K562 (cell line): ENCODE measurements at regions not wholly inside any gene's neighbourhood (a gene's known extent, or its start where the extent isn't known, plus 50 kb on each side); places are given as distances from the start of the nearest gene placed in this dataset.

Source experiments
- ATAC-seq: fragments of 200-7000 bp; cut with Tn5 transposase; 3 replicates; pipeline ENCODE4 v1.9.1; 2020; ENCODE audit warnings: moderate library complexity
- BruUV-seq: library from RNA; stranded (reverse); fragments of 400-500 nt; replicated peaks from 2 replicates; lab custom pipeline; 2021; lab: Mats Ljungman, UMichigan
- CTCF ChIA-PET: fragments of 300-600 bp; formaldehyde crosslinking; extraction: SDS; loops from one replicate; lab custom pipeline; 2021; ENCODE audit warnings: low intra/inter-chr PET ratio; lab: Yijun Ruan, JAX
- POLR2A ChIA-PET: fragments of 300-600, 350-650 bp; sonication (Branson Sonifier 250); formaldehyde crosslinking; extraction: SDS; loops from one replicate; lab custom pipeline; 2021; ENCODE audit warnings: antibody characterized with exemption, inconsistent platforms; lab: Yijun Ruan, JAX
- DNase-seq, 4 experiments: peaks; one replicate each; pipeline versions ENCODE4 v3.0.0 to v3.0.0-alpha.2; 2011 to 2018; ENCODE audit warnings: low spot score in 3 of 4, mixed read lengths in 3 of 4; ENCODE audit errors: extremely low read depth in 1 of 4
- FAIRE-seq: peaks from 2 replicates; lab custom pipeline; 2011; peaks lifted over from hg19 to GRCh38; lab: Jason Lieb, UNC
- H2AFZ ChIP-seq: 2 replicates; pipeline ENCODE4 v1.6.0; 2011; ENCODE audit warnings: low read depth, low read length, control low read depth, inconsistent platforms
- H3K27ac ChIP-seq: fragments of 200-600 bp; 3 replicates; pipeline ENCODE4 v1.8.0; 2011; ENCODE audit warnings: low read depth, mild to moderate bottlenecking, control low read depth, inconsistent platforms, low read length, moderate library complexity, mixed read lengths; ENCODE audit errors: extremely low read depth
- H3K27me3 ChIP-seq, 2 experiments: fragments of 300-600 bp in 1 of 2; 2 replicates in 1 of 2; 3 replicates in 1 of 2; pipeline versions ENCODE4 v1.6.0 to v1.8.0; 2011; ENCODE audit warnings: inconsistent platforms in 2 of 2, low read length in 2 of 2, mild to moderate bottlenecking in 1 of 2, mixed read lengths in 1 of 2, moderate library complexity in 1 of 2; ENCODE audit not compliant: control insufficient read depth in 2 of 2, insufficient read depth in 2 of 2
- H3K36me3 ChIP-seq: fragments of 300-600 bp; 3 replicates; pipeline ENCODE4 v1.8.0; 2011; ENCODE audit warnings: mild to moderate bottlenecking, low read length, inconsistent platforms; ENCODE audit not compliant: control insufficient read depth, insufficient read depth
- H3K4me1 ChIP-seq, 2 experiments: fragments of 200-600 bp in 1 of 2; replicated peaks in 1 of 2; 2 replicates in 1 of 2; 3 replicates in 1 of 2; pipeline versions ENCODE4 v1.5.1 to v1.8.0; 2011; ENCODE audit warnings: inconsistent platforms in 2 of 2, low read length in 2 of 2, mild to moderate bottlenecking in 1 of 2, mixed read lengths in 1 of 2, moderate library complexity in 1 of 2; ENCODE audit not compliant: control insufficient read depth in 2 of 2, insufficient read depth in 2 of 2
- H3K4me2 ChIP-seq: 2 replicates; pipeline ENCODE4 v1.6.1; 2011; ENCODE audit warnings: low read length, control low read depth, inconsistent platforms, mixed read lengths; ENCODE audit not compliant: insufficient read depth
- H3K4me3 ChIP-seq: fragments of 200-600 bp; sonication (generic), shearing (Covaris generic); 2 replicates; pipeline ENCODE4 v1.5.1; 2016; ENCODE audit warnings: control low read depth, inconsistent platforms
- H3K79me2 ChIP-seq: fragments of 200-600 bp; 3 replicates; pipeline ENCODE4 v1.8.0; 2011; ENCODE audit warnings: low read length, inconsistent platforms; ENCODE audit not compliant: control insufficient read depth, insufficient read depth
- H3K9ac ChIP-seq, 2 experiments: 2 replicates each; pipeline versions ENCODE4 v1.6.0 to v1.6.1; 2011; ENCODE audit warnings: low read depth in 2 of 2, low read length in 2 of 2, control low read depth in 1 of 2, inconsistent platforms in 1 of 2, mild to moderate bottlenecking in 1 of 2, mixed read lengths in 1 of 2; ENCODE audit not compliant: insufficient read depth in 1 of 2
- H3K9me1 ChIP-seq: one replicate; pipeline ENCODE4 v1.6.0; 2011; ENCODE audit warnings: inconsistent platforms, mild to moderate bottlenecking, low read length, moderate library complexity; ENCODE audit not compliant: control insufficient read depth, insufficient read depth
- H3K9me3 ChIP-seq: replicated peaks from 2 replicates; pipeline ENCODE4 v1.5.1; 2011; ENCODE audit warnings: low read depth, low read length, inconsistent platforms; ENCODE audit not compliant: control insufficient read depth, insufficient read depth
- H4K20me1 ChIP-seq: replicated peaks from 2 replicates; pipeline ENCODE4 v1.6.1; 2011; ENCODE audit warnings: low read length, inconsistent platforms, mixed read lengths; ENCODE audit not compliant: control insufficient read depth, insufficient read depth
- CBX5 ChIP-seq: IDR thresholded peaks from 2 replicates; pipeline ENCODE4 v1.6.1; 2014; ENCODE audit warnings: low read depth, borderline replicate concordance
- MYBL2 ChIP-seq, 2 experiments: fragments of 450-650 bp in 1 of 2; sonication (generic) in 1 of 2; formaldehyde crosslinking in 1 of 2; IDR thresholded peaks; 2 replicates each; pipeline versions ENCODE4 v1.6.1 to v1.8.1; 2017 to 2022; ENCODE audit warnings: borderline replicate concordance in 1 of 2, inconsistent platforms in 1 of 2, low read depth in 1 of 2, mild to moderate bottlenecking in 1 of 2, missing genetic modification reagents in 1 of 2, moderate library complexity in 1 of 2
- NFYB ChIP-seq: IDR thresholded peaks from 2 replicates; pipeline ENCODE4 v1.6.1; 2011; ENCODE audit warnings: mild to moderate bottlenecking, moderate library complexity; ENCODE audit not compliant: insufficient read length; ENCODE audit errors: extremely low read depth
- NR2C2 ChIP-seq, 2 experiments: fragments of 200-800 bp in 1 of 2; sonication (Bioruptor generic) in 1 of 2; sonication (generic) in 1 of 2; formaldehyde crosslinking in 1 of 2; IDR thresholded peaks; 2 replicates each; pipeline versions ENCODE4 v1.6.1 to v1.8.0; 2016 to 2022; ENCODE audit warnings: mild to moderate bottlenecking in 1 of 2, missing compliant biosample characterization in 1 of 2, missing genetic modification characterization in 1 of 2, missing genetic modification reagents in 1 of 2
- SIN3B ChIP-seq: fragments of 450-650 bp; IDR thresholded peaks from 2 replicates; pipeline ENCODE4 v1.6.1; 2017; ENCODE audit warnings: low read depth, mild to moderate bottlenecking, moderate library complexity
- ZNF41 ChIP-seq: fragments of 250-450 bp; sonication (Bioruptor Pico); conservative IDR thresholded peaks from 2 replicates; pipeline ENCODE4 v1.4.0; 2020; ENCODE audit warnings: mild to moderate bottlenecking
- ZNF586 ChIP-seq: fragments of 450-650 bp; formaldehyde crosslinking; conservative IDR thresholded peaks from 2 replicates; pipeline ENCODE4 v1.4.0; 2020; ENCODE audit warnings: mild to moderate bottlenecking, moderate library complexity
- WGBS: fragments of 100-300 bp; shearing (Covaris generic); methylation state at CpG from one replicate; pipeline ENCODE4 v1.1.6; 2016; ENCODE audit warnings: low coverage, mixed read lengths; ENCODE audit not compliant: insufficient coverage; ENCODE audit errors: missing lambda C conversion rate; 5-methylcytosine and 5-hydroxymethylcytosine counted together
- in situ Hi-C: fragments of 300-500 bp; cut with MboI; formaldehyde crosslinking; loops from 4 replicates; pipeline ENCODE4 v1.15.0; 2018; ENCODE audit warnings: inconsistent platforms, mixed read lengths
- intact Hi-C: fragments of 100-400 bp; cut with micrococcal nuclease; formaldehyde crosslinking; loops from 2 replicates; pipeline ENCODE4 v1.14.2; 2022
- TF ChIP-seq, protein P1 (sequence below): fragments of 250-450 bp; sonication (Bioruptor Pico); IDR thresholded peaks from 2 replicates; pipeline ENCODE4 v1.5.0; 2021; ENCODE audit warnings: mild to moderate bottlenecking, borderline replicate concordance
- TF ChIP-seq, protein P2 (sequence below): sonication (generic); formaldehyde crosslinking; IDR thresholded peaks from 2 replicates; pipeline ENCODE4 v1.8.1; 2023; ENCODE audit warnings: missing genetic modification reagents, mild to moderate bottlenecking, borderline replicate concordance

DNA sequence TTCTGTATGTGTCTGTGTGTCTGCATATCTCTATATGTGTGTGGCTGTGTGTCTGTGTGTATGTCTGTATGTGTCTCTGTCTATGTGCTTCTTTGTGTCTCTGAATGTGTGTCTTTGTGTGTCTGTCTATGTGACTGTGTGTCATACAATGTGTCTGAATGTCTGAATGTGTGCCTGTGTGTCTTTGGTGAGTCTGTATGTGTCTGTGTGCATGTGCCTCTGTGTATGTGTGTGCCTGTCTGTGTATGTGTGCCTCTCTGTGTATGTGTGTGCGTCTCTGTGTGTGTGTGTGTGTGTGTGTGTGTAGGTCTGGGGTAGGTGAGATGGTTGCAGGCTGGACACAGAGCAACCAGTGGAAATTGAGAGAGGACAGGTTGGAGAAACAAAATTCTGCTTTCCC lies 435.3 kb downstream of the ARHGEF28 start:
- TF ChIP-seq, protein P1, sequence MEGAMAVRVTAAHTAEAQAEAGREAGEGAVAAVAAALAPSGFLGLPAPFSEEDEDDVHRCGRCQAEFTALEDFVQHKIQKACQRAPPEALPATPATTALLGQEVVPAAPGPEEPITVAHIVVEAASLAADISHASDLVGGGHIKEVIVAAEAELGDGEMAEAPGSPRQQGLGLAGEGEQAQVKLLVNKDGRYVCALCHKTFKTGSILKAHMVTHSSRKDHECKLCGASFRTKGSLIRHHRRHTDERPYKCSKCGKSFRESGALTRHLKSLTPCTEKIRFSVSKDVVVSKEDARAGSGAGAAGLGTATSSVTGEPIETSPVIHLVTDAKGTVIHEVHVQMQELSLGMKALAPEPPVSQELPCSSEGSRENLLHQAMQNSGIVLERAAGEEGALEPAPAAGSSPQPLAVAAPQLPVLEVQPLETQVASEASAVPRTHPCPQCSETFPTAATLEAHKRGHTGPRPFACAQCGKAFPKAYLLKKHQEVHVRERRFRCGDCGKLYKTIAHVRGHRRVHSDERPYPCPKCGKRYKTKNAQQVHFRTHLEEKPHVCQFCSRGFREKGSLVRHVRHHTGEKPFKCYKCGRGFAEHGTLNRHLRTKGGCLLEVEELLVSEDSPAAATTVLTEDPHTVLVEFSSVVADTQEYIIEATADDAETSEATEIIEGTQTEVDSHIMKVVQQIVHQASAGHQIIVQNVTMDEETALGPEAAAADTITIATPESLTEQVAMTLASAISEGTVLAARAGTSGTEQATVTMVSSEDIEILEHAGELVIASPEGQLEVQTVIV (CRISPR knock-in tag) = no peak
- TF ChIP-seq NFYB = no peak
- TF ChIP-seq CBX5 = no peak
- no peak for TF ChIP-seq NR2C2 (CRISPR knock-in tag; IDR thresholded peaks at IDR 0.05)
- TF ChIP-seq NR2C2 (tag; IDR thresholded peaks at IDR 0.05) = no peak
- TF ChIP-seq SIN3B = no peak
- no peak for TF ChIP-seq MYBL2 (IDR thresholded peaks at IDR 0.05; ENCODE audit: low read depth)
- TF ChIP-seq MYBL2 (CRISPR knock-in tag; IDR thresholded peaks at IDR 0.05; ENCODE audit: borderline replicate concordance) = no peak
- TF ChIP-seq ZNF41 = no peak
- TF ChIP-seq ZNF586 (CRISPR knock-in tag) = no peak
- TF ChIP-seq, protein P2, sequence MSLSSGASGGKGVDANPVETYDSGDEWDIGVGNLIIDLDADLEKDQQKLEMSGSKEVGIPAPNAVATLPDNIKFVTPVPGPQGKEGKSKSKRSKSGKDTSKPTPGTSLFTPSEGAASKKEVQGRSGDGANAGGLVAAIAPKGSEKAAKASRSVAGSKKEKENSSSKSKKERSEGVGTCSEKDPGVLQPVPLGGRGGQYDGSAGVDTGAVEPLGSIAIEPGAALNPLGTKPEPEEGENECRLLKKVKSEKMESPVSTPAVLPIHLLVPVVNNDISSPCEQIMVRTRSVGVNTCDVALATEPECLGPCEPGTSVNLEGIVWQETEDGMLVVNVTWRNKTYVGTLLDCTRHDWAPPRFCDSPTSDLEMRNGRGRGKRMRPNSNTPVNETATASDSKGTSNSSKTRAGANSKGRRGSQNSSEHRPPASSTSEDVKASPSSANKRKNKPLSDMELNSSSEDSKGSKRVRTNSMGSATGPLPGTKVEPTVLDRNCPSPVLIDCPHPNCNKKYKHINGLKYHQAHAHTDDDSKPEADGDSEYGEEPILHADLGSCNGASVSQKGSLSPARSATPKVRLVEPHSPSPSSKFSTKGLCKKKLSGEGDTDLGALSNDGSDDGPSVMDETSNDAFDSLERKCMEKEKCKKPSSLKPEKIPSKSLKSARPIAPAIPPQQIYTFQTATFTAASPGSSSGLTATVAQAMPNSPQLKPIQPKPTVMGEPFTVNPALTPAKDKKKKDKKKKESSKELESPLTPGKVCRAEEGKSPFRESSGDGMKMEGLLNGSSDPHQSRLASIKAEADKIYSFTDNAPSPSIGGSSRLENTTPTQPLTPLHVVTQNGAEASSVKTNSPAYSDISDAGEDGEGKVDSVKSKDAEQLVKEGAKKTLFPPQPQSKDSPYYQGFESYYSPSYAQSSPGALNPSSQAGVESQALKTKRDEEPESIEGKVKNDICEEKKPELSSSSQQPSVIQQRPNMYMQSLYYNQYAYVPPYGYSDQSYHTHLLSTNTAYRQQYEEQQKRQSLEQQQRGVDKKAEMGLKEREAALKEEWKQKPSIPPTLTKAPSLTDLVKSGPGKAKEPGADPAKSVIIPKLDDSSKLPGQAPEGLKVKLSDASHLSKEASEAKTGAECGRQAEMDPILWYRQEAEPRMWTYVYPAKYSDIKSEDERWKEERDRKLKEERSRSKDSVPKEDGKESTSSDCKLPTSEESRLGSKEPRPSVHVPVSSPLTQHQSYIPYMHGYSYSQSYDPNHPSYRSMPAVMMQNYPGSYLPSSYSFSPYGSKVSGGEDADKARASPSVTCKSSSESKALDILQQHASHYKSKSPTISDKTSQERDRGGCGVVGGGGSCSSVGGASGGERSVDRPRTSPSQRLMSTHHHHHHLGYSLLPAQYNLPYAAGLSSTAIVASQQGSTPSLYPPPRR = no peak
- TF ChIP-seq, all 486 proteins: peak for 0
- POLR2A ChIA-PET = no interaction called here
- no peak overlapping the region for H3K4me2 ChIP-seq
- H3K4me3 ChIP-seq = no peak overlapping the region
- no peaks in the 10 kb centered on the region for H4K20me1 ChIP-seq
- intact Hi-C loops (no loop called here), in situ Hi-C loops (no loop called here)
- H3K27ac ChIP-seq = no peak overlapping the region
- no peaks in the 10 kb centered on the region for H3K27me3 ChIP-seq
- BruUV-seq = no TSS peak
- no peak for DNase-seq
- H2AFZ ChIP-seq = no peak overlapping the region
- no peaks in the 10 kb centered on the region for H3K4me1 ChIP-seq
- FAIRE-seq = peak; percentile 6
- CTCF ChIA-PET = no interaction called here
- no peaks in the 10 kb centered on the region for H3K36me3 ChIP-seq
- H3K9me3 ChIP-seq = no peaks in the 10 kb centered on the region
- H3K9me1 ChIP-seq = no peaks in the 10 kb centered on the region
- no peak for ATAC-seq
- no peak overlapping the region for H3K9ac ChIP-seq
- no peaks in the 10 kb centered on the region for H3K79me2 ChIP-seq
- 10% methylated on average over 1 of the region's 1 CpG for WGBS
